GM21515 (cell line): ENCODE measurements at regions not wholly inside any gene's neighbourhood (a gene's known extent, or its start where the extent isn't known, plus 50 kb on each side); places are given as distances from the start of the nearest gene placed in this dataset.
"Not testable (repeated sequence)": the region's sequence is repeated elsewhere in the genome, so short reads cannot be mapped to it uniquely, and the experiment has no call there.

ENCODE experiments used
- ATAC-seq: cut with Tn5 transposase; IDR thresholded peaks from one replicate; pipeline ENCODE4 v1.9.1; 2021; ENCODE audit not compliant: unreplicated experiment

DNA sequence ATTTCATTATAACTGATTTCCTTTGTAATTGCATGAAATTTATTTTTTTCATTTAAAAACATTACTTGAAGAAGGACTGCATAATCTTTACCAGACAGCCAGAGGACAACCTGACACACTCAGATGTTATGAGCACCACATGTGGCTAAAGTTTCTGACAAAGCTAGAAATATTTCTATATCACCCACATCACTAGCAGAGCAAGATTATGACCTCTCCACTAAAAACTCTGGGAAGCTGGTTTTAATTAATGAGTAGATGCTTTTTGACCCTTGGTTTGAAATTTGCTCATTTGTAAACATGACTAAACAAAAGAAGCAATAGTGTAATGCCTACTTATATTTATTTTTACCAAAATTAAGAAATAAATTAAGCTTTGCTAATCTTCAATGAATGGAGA is 661.5 kb upstream of the EPHA5 start:
- no peak for ATAC-seq

DNA sequence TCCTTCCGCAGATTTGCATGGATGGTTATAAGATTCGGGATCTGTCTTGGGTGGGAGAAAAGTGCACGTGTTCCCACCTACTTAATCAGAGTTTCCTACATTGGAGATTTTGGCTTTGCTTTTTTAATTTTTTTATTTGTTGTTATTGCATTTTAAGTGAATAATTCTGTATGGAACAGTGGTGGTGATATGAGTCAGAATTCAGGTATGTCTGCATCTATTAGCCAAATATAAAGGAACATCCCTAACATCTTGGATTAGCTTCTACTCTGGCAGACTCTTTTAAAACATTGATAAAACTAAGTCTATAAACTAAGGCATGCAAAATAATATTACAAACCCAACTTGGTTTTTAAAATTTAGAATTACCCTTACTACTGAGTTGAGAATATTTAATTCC is 659.8 kb upstream of the EPHA5 start:
- ATAC-seq, result no peak

DNA sequence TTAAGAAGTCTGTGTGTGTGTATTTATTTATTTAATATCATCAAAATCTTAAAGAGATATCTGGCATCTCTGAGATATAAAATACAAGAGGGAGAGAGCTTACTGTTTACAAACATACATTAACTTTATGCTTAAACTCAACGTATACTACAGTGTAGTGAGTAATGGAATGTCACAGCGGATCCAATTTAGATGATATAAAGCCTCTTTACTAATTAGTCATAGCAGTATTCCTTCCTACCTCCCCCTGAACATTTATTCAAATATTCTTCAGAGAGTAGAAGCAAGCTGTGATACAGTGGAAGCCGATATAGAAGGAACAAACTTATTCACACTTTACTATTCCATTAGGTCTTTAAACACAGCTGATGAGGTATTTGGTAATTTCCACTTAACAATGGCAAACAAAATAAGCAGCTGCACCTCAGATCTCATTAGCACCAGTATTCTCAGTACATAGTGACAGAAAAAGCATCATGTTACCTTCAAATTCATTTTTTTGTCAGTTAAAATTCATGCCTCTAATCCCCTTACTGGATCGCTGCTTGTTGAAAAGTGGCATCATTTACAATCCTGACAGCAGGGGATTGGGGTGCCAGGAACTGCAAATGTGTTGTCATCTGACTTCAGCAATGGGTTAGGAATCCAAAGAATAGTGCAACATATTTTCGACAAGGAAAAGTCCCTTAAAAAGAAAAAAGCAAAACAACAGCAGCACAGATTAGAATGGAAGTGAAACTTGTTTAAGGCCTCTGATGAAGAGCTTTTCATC is 658.7 kb upstream of the EPHA5 start:
- no peak for ATAC-seq

DNA sequence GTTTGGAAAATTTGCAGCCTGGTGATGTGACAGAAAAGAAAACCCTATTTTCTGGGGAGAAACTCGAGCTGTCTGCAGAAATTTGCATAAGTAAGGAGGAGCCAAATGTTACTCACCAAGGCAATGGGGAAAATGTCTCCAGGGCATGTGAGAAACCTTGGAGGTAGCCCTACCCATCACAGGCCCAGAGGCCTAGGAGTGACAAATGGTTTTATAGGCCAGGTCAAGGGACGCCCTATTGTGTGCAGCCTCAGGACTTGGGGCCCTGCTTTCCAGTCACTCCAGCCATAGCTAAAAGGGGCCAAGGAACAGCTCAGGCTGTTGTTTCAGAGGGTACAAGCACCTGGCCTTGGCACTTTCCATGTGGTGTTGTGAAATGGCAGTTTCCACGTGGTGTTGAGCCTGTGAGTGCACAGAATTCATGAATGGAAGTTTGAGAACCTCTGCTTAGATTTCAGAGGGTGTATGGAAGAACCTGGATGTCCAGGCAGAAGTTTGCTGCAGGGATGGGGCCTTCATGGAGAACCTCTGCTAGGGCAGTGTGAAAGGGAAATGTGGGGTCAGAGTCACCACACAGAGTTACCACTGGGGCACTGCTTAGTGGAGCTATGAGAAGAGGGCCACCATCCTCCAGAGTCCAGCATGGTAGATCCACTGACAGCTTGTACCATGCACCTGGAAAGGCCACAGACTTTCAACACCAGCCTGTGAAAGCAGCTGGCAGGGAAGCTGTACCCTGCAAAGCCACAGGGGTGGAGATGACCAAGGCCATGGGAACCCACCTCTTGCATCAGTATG is 637.6 kb upstream of the EPHA5 start:
- no peak for ATAC-seq

DNA sequence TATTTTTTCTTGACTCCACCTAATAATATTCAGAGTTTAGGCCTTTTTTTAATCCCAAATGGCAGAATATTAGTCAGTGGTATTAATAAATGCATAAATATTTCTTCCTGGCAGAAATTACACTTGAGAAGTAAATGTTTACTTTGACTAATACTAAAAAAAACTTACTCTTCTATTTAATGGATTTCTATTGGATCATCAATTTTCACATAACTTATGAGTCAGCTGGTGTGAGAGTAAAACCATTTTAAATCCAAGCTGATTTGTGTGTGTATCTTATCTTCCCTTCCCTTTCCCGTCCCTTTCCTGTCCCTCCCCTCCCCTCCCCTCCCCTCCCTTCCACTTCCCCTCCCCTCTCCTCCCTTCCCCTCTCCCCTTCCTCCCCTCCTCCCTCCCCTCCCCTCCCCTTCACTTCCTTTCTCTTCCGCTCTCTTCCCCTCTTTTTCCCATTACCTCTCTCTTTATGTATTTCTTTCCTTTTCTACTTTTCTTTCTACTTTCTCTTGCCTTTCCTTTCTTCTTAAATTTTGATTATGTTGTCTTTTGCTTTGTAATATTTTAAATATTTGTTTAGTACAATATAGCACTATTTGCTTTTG is 630.1 kb upstream of the EPHA5 start:
- ATAC-seq, result no peak

DNA sequence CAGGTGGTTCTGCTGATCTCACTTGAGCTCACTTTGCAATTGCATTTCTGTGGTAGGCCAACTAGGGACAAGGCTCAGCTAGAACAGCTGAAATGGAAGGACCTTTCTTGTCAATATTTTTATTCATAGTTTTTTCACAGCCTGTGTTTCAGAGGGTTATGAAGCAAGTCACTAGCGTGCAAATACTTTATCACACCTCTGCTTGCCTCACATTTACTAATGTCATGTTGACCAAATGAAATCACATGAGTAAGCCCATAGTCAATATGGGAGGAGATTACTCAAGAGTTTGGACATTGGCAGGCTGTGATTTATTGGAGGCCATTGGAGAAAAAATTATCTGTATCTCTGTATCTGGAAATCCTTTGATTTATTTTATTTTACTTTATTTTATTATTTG is 628.3 kb upstream of the EPHA5 start:
- ATAC-seq, result no peak

DNA sequence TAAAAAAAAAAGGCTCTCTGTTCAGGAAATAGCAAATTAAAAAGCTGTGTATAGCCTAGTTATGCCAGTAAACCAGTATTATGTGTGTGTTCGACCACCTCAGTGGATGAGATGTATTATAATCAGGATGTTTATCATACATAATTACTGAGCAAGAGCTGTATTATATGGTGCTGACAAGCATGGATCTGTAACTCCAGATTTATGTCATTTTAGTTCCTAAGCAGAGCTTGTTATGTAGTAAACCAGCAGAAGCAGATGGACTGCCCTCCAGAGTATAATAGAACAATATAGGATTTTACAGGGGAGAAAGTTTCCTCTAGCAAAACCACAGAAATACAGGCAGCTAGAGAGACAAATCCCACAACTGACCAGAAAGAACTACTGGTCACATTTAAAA is 627.4 kb upstream of the EPHA5 start:
- ATAC-seq, result no peak

DNA sequence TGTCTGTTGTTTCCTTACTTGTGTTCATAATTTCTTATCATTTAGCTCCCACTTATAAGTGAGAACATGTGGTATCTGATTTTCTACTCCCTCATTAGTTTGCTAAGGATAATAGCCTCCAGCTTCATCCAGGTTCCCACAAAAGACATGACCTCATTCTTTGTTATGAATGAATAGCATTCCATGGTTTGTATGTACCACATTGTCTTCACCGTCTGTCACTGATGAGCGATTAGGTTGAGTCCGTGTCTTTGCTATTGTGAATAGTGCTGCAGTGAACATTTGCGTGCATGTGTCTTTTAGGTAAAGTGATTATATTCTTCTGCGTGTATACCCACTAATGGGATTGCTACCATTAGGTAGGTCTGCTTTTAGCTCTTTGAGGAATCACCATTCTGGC is 624.3 kb upstream of the EPHA5 start:
- no peak for ATAC-seq

DNA sequence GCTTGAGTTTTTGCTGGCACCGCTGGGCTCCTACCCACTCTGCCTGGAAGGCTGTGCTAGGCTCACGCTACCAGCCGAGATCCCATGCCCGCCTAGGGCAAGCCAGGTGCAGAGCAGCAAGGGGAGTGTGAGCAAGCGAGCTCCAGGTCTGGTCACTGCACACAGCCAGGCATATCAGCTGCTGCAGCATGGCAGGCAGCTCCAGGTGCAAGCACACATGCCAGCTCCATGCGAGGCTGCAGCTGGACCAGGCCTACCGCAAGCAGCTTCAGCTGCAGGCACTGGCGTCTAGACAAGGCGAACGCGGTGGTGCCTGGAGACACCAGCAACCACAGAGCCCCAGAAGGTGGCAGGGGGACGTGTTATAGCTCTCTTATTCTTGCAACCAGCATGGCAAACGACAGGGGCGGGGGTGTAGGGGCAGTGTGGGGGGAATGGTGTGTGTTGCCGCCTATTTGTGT is 614.7 kb upstream of the EPHA5 start:
- ATAC-seq, result no peak

DNA sequence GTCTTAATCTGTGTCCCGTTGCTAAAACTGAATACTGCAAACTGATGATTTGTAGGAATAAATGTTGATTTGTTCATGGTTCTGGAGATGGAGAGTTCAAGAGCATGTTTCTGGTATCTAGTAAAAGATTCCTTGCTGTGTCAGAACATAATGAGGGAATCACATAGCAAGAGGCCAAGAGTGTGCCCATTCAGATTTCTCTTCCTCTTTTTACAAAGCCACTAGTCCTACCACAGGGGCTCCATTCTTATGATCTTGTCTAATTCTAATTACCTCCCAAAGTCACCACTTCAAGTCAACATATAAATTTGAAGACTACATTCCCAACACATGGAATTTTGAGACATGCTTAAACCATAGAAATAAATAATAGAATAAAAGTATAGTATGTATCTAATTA is 608.8 kb upstream of the EPHA5 start:
- no peak for ATAC-seq

DNA sequence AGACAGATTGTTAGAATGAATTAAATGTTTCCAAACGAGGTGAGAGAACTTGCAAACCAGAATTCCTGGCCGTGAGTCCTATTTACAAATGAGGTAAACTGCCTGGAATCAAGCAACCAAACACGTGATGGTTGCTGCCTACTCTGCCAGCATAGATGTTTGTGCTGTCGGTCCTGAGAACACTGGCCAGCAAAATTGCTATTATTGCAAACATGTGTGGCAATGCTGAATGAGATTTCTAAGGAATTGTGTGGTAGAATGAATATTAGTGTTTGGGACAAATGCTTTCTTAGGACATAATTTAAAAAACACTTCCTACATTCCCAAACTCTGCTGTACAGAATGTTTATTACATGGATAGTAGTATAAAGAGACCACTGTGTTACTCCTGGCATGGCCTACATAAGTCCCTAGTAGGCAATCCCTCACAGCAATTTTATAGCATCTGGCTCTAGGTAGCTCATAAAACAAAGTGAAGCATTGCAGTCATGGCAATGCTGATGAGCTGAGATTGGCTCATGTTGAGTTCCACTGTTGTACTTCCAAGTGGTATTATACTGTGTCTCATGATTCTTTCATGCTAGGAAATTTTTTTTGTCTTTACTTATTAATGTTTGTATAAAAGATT is 605.2 kb upstream of the EPHA5 start:
- no peak for ATAC-seq

DNA sequence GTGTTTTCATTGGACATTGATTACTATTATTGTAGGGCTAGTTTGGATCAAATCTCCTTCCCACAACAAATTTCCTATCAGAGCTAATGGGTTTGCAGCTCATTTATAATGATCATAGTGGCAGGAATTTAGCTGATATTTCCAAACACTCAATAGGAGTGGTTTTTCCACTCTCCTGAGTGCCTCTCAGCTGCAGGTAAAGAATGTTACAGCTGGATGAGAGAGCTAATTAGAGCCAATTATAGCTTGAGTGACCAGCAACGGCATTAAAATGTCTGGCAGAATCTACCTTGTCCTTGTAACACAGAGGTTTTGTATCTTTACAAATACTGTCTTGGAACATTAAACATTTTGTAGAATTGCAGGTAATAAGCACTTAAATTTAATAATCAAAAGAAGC is 602.8 kb upstream of the EPHA5 start:
- no peak for ATAC-seq

DNA sequence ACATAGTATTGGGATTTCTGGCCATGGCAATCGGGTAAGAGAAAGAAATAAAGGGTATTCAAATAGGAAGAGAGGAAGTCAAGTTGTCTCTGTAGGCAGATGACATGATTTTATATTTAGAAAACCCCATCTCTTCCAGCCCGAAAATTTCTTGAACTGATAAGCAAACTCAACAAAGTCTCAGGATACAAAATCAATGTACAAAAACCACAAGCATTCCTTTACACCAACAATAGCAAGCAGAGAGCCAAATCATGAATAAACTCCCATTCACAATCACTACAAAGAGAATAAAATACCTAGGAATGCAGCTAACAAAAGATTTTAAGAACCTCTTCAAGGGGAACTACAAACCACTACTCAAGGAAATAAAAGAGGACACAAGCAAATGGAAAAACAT is 600.1 kb upstream of the EPHA5 start:
- ATAC-seq, result not testable (repeated sequence)

DNA sequence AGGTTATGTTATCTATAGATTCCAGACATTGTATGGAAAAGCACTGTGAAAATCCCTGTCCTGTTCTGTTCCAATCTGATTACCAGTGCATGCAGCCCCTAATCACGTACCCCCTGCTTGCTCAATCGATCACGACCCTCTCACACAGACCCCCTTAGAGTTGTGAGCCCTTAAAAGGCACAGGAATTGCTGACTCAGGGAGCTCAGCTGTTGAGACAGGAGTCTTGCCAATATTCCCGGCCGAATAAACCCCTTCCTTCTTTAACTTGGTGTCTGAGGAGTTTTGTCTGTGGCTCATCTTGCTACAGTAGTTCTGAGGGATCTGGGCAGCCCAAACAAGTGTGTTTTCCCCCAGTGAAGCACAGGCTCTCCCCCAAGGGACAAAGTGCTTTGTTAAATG is 596.3 kb upstream of the EPHA5 start:
- not testable (repeated sequence) for ATAC-seq

DNA sequence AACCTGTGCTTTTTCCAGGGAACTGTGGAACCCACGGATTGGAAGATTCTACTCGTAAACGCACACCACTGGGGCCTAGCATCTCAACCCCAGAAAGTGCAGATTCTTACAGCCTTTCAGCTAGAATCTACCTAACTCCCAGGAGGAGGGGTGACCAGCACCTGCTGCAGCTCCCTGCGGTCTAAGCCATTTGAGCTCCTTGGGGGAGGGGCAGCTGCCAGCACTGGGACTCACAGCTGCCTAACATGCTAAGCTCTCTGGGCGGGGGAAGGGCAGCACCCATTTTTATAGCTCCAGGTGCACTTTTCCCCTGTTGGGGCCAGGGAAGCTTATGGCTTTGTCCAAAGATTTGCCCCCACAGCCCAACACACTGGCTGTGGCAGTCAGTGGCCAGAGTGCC is 595.7 kb upstream of the EPHA5 start:
- ATAC-seq, result no peak

DNA sequence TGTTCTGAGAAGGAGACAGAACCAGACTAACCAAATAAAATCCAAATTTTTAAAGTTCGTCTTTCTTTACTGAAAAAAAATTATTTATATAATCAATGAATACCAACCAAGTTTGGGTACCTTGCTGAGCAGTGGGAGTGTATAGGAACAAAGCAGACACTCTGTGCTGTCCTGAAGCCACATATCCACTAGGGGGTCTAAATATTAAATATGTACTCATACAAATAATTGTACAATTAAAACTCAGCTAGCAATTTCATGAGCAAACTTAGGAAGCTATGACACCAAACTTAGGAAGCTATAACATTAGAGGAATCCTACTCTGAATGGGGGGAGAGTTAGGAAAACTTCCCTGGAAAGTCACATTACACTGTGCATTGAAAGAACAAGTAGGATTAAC is 582.0 kb upstream of the EPHA5 start:
- ATAC-seq, result no peak

DNA sequence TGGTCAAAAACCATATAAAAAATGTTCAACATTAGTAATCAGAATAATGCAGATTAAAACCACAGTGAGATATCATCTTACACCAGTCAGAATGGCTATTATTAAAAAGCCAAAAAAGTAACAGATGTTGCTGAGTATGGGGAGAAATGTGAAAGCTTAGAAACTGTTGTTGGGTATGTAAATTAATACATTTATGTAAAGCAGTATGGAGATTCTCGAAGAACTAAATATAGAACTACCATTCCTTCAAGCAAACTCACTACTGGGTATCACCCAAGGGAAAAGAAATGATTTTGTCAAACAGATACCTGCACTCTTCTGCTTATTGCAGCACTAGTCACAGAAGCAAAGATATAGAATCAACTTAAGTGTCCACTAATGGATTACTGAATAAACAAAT is 576.4 kb upstream of the EPHA5 start:
- ATAC-seq, result no peak

DNA sequence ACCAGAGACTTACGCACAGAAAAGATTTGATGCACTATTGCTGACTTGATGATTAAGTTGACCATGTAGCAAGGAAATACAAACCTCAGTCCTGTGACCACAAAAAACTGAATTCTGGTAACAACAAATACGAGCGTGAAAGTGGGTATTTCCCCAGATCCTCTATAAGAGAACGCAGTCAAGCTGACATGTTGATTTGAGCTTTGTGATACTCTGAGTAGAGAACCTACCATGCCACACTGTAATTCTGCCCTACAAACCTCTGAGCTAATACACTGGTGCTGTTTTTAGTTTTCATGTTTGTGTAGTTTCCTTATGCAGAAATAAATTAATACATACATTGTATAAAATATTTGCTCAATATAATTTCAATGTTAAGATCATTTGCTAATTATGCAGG is 565.6 kb upstream of the EPHA5 start:
- no peak for ATAC-seq

DNA sequence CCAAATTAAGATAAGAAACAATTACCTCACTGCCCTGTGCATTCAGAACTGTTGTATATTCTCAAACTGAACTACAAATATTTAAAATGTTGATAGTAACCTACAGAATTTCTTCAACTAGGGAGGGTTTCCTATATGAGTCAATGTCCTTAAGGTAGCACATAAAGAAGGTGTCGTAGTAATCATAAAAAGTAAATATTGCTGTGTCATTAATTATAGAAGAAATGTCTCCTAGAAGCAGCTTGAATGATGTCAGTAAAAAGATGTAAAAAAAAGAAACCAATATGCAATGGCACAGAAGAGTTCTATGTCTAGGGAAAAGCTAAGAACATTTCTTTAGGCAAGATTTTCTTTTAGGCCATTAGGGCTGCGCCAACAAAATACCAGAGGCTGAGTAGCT is 559.6 kb upstream of the EPHA5 start:
- no peak for ATAC-seq

DNA sequence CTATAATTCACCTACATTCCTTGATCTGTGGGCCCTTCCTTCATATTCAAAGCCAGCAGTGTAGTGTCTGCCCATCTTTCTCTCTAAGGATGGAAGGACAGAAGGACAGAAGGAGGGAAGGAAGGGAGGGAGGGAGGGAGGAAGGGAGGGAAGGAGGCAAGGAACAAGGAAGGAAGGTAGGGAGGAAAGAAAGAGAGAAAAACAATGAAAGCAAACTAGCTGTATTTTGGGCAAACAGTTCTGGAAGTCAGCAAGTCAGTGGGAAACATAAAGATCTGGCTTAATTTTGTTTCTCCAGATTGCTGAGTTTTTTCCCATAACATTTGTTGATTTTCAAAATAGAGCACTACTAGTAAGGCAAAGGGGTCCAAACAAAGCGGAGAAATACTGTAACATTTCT is 555.2 kb upstream of the EPHA5 start:
- no peak for ATAC-seq

DNA sequence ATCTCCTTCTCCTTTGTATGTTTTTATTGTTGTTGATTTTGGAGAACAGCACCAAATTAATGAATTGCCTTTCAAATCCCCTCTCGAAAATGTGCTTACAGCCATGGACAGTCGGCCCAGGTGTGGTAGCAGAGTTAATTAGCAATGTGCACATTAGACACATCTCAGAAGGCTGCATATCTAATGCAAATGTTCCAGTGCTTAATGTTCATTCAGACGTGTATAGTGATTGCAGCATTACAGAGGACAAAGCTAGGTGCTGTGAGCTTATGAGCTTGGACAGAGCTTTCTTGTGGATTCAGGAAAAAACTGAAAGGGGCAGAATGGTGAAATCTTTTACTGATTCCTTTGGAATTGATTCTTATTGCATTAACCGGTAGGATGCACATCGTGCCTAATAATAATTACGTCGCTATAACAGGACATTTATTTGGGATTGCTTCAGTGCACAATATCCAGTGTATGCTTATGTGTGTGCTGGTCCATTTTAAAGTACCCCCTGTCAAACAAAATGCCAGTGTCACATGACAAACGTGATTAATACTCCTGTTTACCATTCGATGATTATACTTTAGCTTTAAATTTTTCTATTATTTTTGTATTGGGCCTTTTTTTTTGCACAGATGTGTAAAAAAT is 552.9 kb upstream of the EPHA5 start:
- no peak for ATAC-seq
